ENCODE measurements at regions not wholly inside any gene's neighbourhood (a gene's known extent, or its start where the extent isn't known, plus 50 kb on each side); places are given as distances from the start of the nearest gene placed in this dataset.
"Not testable (repeated sequence)": the region's sequence is repeated elsewhere in the genome, so short reads cannot be mapped to it uniquely, and the experiment has no call there.

GRCh38 chr14:40464531-40464930 is 1032.3 kb upstream of the FBXO33 start:
- DNase-seq: no peak

GRCh38 chr14:40463886-40464285 is 1031.7 kb upstream of the FBXO33 start:
- no peak for DNase-seq

- DNase-seq: no peak
Observed at GRCh38 chr14:40452674-40453073, 1020.4 kb upstream of the FBXO33 start.

- no peak for DNase-seq
Observed at GRCh38 chr14:40447017-40447416, 1014.8 kb upstream of the FBXO33 start.

- DNase-seq: no peak
Observed at GRCh38 chr14:40445020-40445419, 1012.8 kb upstream of the FBXO33 start.

GRCh38 chr14:40436551-40436950 is 1004.3 kb upstream of the FBXO33 start:
- DNase-seq: no peak

GRCh38 chr14:40417777-40418401 is 985.7 kb upstream of the FBXO33 start:
- DNase-seq: peak in 1 of 2 donors; percentile 16

- DNase-seq: no peak
Observed at GRCh38 chr14:40416565-40416964, 984.3 kb upstream of the FBXO33 start.

GRCh38 chr14:40414386-40414785 is 982.2 kb upstream of the FBXO33 start:
- no peak for DNase-seq

- DNase-seq: no peak
Observed at GRCh38 chr14:40413136-40413535, 980.9 kb upstream of the FBXO33 start.

- DNase-seq: no peak
Observed at GRCh38 chr14:40410708-40411107, 978.5 kb upstream of the FBXO33 start.

- DNase-seq: no peak
Observed at GRCh38 chr14:40402957-40403356, 970.7 kb upstream of the FBXO33 start.

- no peak for DNase-seq
Observed at GRCh38 chr14:40398981-40399380, 966.7 kb upstream of the FBXO33 start.

GRCh38 chr14:40394634-40395340 is 962.6 kb upstream of the FBXO33 start:
- no peak for DNase-seq

GRCh38 chr14:40393143-40393542 is 960.9 kb upstream of the FBXO33 start:
- DNase-seq: no peak

- DNase-seq: no peak
Observed at GRCh38 chr14:40386433-40386832, 954.2 kb upstream of the FBXO33 start.

- no peak for DNase-seq
Observed at GRCh38 chr14:40374221-40374620, 942.0 kb upstream of the FBXO33 start.

- DNase-seq: no peak
Observed at GRCh38 chr14:40371011-40371410, 938.8 kb upstream of the FBXO33 start.

- no peak for DNase-seq
Observed at GRCh38 chr14:40368314-40368713, 936.1 kb upstream of the FBXO33 start.

- no peak for DNase-seq
Observed at GRCh38 chr14:40367717-40368116, 935.5 kb upstream of the FBXO33 start.

GRCh38 chr14:40365305-40365704 is 933.1 kb upstream of the FBXO33 start:
- no peak for DNase-seq

GRCh38 chr14:40362856-40363255 is 930.6 kb upstream of the FBXO33 start:
- no peak for DNase-seq

GRCh38 chr14:40354754-40355153 is 922.5 kb upstream of the FBXO33 start:
- DNase-seq: no peak

- DNase-seq: not testable (repeated sequence)
Observed at GRCh38 chr14:40348104-40348503, 915.9 kb upstream of the FBXO33 start.

- no peak for DNase-seq
Observed at GRCh38 chr14:40347675-40348074, 915.4 kb upstream of the FBXO33 start.
